ENCODE measurements at regions not wholly inside any gene's neighbourhood (a gene's known extent, or its start where the extent isn't known, plus 50 kb on each side); places are given as distances from the start of the nearest gene placed in this dataset.

DNA sequence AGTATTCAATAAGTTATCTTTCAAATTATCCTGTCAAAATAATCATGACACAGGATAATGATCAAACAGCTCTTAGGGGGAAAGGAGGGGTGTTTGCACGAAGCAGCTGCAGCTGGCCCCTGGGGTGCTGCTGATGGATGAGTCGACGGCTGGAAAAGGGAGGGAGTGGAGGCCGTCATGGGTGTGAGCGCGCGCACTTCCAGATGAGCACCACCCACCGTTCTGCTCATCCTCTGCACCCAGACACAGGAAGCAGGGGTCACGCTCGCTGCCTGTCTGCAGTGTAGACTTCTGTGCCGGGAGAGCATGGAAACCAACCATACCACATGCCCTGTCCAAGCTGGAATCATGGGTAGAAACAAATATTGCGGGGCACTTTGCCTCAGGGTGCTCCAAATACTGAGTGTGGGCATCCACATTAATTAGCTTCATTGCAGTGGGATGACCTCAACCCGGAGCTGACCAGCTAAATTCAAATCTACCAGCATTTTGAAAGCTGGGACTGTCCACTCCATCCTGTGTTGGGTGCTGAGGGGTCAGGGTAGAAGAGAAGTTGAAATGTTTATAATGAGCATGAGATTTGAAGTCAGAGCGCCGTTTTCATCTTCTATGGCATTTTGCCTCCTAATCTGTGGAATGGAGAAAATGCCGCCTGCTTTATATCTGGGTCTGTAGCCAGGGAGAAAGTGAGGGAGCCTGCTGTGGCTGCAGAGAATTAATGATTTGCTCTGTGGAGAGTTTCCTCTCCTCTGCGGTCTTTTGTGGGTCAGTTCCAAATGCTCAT, 802.4 kb downstream of the TBC1D22A start:
- no peak overlapping the region for H3K4me3 ChIP-seq (ENCODE audit: low read depth, low read length)
- POLR2A ChIA-PET: no interaction called here
- TF ChIP-seq, protein P1, sequence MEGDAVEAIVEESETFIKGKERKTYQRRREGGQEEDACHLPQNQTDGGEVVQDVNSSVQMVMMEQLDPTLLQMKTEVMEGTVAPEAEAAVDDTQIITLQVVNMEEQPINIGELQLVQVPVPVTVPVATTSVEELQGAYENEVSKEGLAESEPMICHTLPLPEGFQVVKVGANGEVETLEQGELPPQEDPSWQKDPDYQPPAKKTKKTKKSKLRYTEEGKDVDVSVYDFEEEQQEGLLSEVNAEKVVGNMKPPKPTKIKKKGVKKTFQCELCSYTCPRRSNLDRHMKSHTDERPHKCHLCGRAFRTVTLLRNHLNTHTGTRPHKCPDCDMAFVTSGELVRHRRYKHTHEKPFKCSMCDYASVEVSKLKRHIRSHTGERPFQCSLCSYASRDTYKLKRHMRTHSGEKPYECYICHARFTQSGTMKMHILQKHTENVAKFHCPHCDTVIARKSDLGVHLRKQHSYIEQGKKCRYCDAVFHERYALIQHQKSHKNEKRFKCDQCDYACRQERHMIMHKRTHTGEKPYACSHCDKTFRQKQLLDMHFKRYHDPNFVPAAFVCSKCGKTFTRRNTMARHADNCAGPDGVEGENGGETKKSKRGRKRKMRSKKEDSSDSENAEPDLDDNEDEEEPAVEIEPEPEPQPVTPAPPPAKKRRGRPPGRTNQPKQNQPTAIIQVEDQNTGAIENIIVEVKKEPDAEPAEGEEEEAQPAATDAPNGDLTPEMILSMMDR (IDR thresholded peaks at IDR 0.05; ENCODE audit: insufficient read depth, low read depth, low read length): no peak
- H3K36me3 ChIP-seq (ENCODE audit: control insufficient read depth, insufficient read depth, low read length): no peaks in the 10 kb centered on the region
- CTCF ChIA-PET: no interaction called here
- no peak for DNase-seq (ENCODE audit: low read depth)
- no peaks in the 10 kb centered on the region for H3K27me3 ChIP-seq (ENCODE audit: control insufficient read depth, insufficient read depth, low read length)

DNA sequence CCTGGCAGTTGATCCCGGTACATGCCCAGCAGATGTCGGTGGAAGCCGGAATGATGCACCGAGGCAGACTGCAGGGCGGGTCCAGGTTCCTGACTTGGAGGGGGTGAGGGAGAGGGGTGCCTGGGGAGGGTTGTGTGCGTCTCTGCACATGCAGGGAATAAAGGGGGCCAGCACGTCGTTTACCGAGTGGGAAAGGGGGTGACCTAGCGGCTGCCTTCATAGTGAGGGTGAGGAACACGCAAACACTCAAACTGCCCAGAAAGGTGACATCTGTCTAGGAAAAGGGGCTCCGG, 801.7 kb downstream of the TBC1D22A start:
- no peaks in the 10 kb centered on the region for H3K27me3 ChIP-seq (ENCODE audit: control insufficient read depth, insufficient read depth, low read length)
- CTCF ChIA-PET: no interaction called here
- no peaks in the 10 kb centered on the region for H3K36me3 ChIP-seq (ENCODE audit: control insufficient read depth, insufficient read depth, low read length)
- H3K4me3 ChIP-seq (ENCODE audit: low read depth, low read length): no peak overlapping the region
- TF ChIP-seq, protein P1 (IDR thresholded peaks at IDR 0.05; ENCODE audit: insufficient read depth, low read depth, low read length): no peak
- POLR2A ChIA-PET: no interaction called here
- no peak for DNase-seq (ENCODE audit: low read depth)

- CTCF ChIA-PET: no interaction called here
- POLR2A ChIA-PET: no interaction called here
- H3K27me3 ChIP-seq (ENCODE audit: control insufficient read depth, insufficient read depth, low read length): no peaks in the 10 kb centered on the region
- no peaks in the 10 kb centered on the region for H3K36me3 ChIP-seq (ENCODE audit: control insufficient read depth, insufficient read depth, low read length)
- TF ChIP-seq, protein P1 (IDR thresholded peaks at IDR 0.05; ENCODE audit: insufficient read depth, low read depth, low read length): no peak
- DNase-seq (ENCODE audit: low read depth): no peak
- no peak overlapping the region for H3K4me3 ChIP-seq (ENCODE audit: low read depth, low read length)
Observed at GRCh38 chr22:47563406-47564157, 801.1 kb downstream of the TBC1D22A start.

- no peak overlapping the region for H3K4me3 ChIP-seq (ENCODE audit: low read depth, low read length)
- DNase-seq (ENCODE audit: low read depth): no peak
- CTCF ChIA-PET: no interaction called here
- TF ChIP-seq, protein P1 (IDR thresholded peaks at IDR 0.05; ENCODE audit: insufficient read depth, low read depth, low read length): no peak
- POLR2A ChIA-PET: no interaction called here
- no peaks in the 10 kb centered on the region for H3K36me3 ChIP-seq (ENCODE audit: control insufficient read depth, insufficient read depth, low read length)
- H3K27me3 ChIP-seq (ENCODE audit: control insufficient read depth, insufficient read depth, low read length): no peaks in the 10 kb centered on the region
Observed at GRCh38 chr22:47561766-47562165, 799.3 kb downstream of the TBC1D22A start.

GRCh38 chr22:47561115-47561675, 798.7 kb downstream of the TBC1D22A start:
- CTCF ChIA-PET: no interaction called here

More at GRCh38 chr22:47561115-47561675, 798.7 kb downstream of the TBC1D22A start:
- Histone ChIP-seq H3K4me3 (ENCODE audit: low read depth, low read length) (no peak overlapping the region), H3K27me3 (ENCODE audit: control insufficient read depth, insufficient read depth, low read length) (no peaks in the 10 kb centered on the region), H3K36me3 (ENCODE audit: control insufficient read depth, insufficient read depth, low read length) (no peaks in the 10 kb centered on the region)
- TF ChIP-seq, protein P1 (IDR thresholded peaks at IDR 0.05; ENCODE audit: insufficient read depth, low read depth, low read length): no peak
- POLR2A ChIA-PET: no interaction called here
- no peak for DNase-seq (ENCODE audit: low read depth)

All from BJ (cell line).